GM12875 (cell line): ENCODE measurements at regions not wholly inside any gene's neighbourhood (a gene's known extent, or its start where the extent isn't known, plus 50 kb on each side); places are given as distances from the start of the nearest gene placed in this dataset.

Source experiments
- H3K4me3 ChIP-seq: one replicate; pipeline ENCODE4 v1.5.1; 2011; ENCODE audit warnings: low read depth, low read length, control low read depth
- TF ChIP-seq, protein P1 (sequence below): IDR thresholded peaks from 2 replicates; pipeline ENCODE4 v1.5.1; 2011; ENCODE audit warnings: low read depth, mild to moderate bottlenecking, control low read depth, inconsistent platforms, low read length, moderate library complexity, borderline replicate concordance; ENCODE audit not compliant: insufficient read depth

DNA sequence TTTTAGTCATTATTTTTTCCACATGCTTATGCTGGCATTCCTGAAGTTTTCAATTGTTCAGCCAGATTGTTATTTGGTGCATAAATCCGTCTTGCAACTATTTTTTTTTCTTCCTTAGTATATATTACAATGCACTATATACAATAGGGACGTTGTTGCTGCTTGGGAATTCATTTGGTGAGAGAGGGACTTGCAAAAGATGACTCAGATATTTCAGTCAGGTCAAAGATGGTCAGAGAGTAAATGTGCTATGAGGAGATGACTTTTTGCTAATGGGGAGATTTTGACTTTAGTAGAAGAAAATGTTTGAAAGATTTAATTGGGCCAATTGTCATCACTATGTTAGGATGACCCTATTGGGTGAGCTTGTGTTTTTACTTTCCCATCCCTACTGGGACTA lies 348.4 kb upstream of the MTPN start:
- no peak overlapping the region for H3K4me3 ChIP-seq
- TF ChIP-seq, protein P1, sequence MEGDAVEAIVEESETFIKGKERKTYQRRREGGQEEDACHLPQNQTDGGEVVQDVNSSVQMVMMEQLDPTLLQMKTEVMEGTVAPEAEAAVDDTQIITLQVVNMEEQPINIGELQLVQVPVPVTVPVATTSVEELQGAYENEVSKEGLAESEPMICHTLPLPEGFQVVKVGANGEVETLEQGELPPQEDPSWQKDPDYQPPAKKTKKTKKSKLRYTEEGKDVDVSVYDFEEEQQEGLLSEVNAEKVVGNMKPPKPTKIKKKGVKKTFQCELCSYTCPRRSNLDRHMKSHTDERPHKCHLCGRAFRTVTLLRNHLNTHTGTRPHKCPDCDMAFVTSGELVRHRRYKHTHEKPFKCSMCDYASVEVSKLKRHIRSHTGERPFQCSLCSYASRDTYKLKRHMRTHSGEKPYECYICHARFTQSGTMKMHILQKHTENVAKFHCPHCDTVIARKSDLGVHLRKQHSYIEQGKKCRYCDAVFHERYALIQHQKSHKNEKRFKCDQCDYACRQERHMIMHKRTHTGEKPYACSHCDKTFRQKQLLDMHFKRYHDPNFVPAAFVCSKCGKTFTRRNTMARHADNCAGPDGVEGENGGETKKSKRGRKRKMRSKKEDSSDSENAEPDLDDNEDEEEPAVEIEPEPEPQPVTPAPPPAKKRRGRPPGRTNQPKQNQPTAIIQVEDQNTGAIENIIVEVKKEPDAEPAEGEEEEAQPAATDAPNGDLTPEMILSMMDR: no peak

GRCh38 chr7:136325027-136325426 lies 347.9 kb upstream of the MTPN start:
- TF ChIP-seq, protein P1: no peak
- no peak overlapping the region for H3K4me3 ChIP-seq

- TF ChIP-seq, protein P1: no peak
- no peak overlapping the region for H3K4me3 ChIP-seq
These were observed 347.0 kb upstream of the MTPN start for GRCh38 chr7:136324073-136324704.

DNA sequence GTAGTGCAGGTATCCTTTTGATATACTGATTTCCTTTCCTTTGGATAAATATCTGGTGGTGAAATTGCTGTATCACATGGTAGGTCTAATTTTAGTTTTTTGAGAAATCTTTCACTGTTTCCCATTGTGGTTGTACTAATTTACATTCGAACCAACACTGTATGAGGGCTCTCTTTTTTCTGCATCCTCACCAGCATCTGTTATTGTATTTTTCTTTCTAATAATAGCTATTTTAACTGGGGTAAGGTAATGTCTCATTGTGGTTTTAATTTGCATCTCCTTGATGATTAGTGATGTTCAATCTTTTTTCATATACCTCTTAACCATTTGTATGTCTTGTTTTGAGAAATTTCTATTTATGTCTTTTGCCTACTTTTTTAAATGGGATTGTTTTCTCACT lies 335.4 kb upstream of the MTPN start:
- TF ChIP-seq, protein P1: no peak
- H3K4me3 ChIP-seq: no peak overlapping the region

GRCh38 chr7:136309407-136309806 lies 332.2 kb upstream of the MTPN start:
- no peak overlapping the region for H3K4me3 ChIP-seq
- TF ChIP-seq, protein P1: no peak

DNA sequence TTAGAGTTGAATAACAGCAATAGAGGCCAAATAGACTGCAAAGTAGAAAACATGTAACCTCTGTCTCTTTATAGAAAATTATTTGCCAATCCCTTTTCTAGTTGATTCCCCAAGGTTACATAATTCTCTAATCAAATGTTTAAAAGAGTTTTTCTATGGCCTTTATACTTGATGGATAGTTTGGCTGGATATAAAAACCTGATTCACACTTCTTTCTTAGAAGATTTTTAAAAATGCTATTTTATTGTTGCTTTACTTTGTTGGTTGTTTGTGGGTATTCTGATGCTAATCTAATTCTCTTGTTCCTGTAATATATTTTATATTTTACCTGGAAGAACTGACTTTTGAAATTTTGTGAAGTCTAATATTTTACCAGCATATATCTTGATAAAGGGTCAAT lies 331.1 kb upstream of the MTPN start:
- TF ChIP-seq, protein P1: no peak
- no peak overlapping the region for H3K4me3 ChIP-seq

DNA sequence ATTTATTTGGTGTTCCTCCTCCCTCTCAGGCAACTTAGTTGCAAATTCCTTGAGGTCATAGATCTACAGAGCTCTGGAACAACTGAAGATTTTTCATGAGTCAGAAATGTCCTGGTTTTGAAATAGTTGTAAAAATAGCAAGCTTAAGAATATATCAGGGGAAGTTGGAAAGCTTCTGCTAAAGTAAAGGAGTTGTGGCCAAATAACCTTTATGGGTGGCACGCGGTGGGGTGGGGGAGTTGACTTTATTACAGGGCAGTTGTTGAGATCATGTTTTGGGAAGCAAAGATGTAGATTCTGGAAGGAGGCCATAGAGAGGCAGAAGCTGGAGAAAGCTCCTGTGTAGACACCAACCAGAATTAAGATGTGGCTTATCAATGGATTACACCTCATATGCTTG lies 326.0 kb upstream of the MTPN start:
- H3K4me3 ChIP-seq: no peak overlapping the region
- TF ChIP-seq, protein P1: no peak
